ENCODE measurements at regions not wholly inside any gene's neighbourhood (a gene's known extent, or its start where the extent isn't known, plus 50 kb on each side); places are given as distances from the start of the nearest gene placed in this dataset.

- DNase-seq (ENCODE audit: low read depth) = no peak
- no peak overlapping the region for H3K4me3 ChIP-seq (ENCODE audit: low read depth, low read length)
- no peak for TF ChIP-seq CTCF (conservative IDR thresholded peaks at IDR 0.05; ENCODE audit: low read depth, low read length)
These were observed 107.7 kb upstream of the GPR139 start for GRCh38 chr16:20181416-20181815.

GRCh38 chr16:20178297-20178696, 104.6 kb upstream of the GPR139 start:
- no peak overlapping the region for H3K4me3 ChIP-seq (ENCODE audit: low read depth, low read length)
- TF ChIP-seq CTCF (conservative IDR thresholded peaks at IDR 0.05; ENCODE audit: low read depth, low read length) = no peak
- DNase-seq (ENCODE audit: low read depth) = no peak

- no peak overlapping the region for H3K4me3 ChIP-seq (ENCODE audit: low read depth, low read length)
- no peak for DNase-seq (ENCODE audit: low read depth)
- TF ChIP-seq CTCF (conservative IDR thresholded peaks at IDR 0.05; ENCODE audit: low read depth, low read length) = no peak
These were observed 101.7 kb upstream of the GPR139 start for GRCh38 chr16:20175358-20175757.

GRCh38 chr16:20167323-20167722, 93.6 kb upstream of the GPR139 start:
- TF ChIP-seq CTCF (conservative IDR thresholded peaks at IDR 0.05; ENCODE audit: low read depth, low read length) = no peak
- no peak for DNase-seq (ENCODE audit: low read depth)
- H3K4me3 ChIP-seq (ENCODE audit: low read depth, low read length) = no peak overlapping the region

- no peak overlapping the region for H3K4me3 ChIP-seq (ENCODE audit: low read depth, low read length)
- TF ChIP-seq CTCF (conservative IDR thresholded peaks at IDR 0.05; ENCODE audit: low read depth, low read length) = no peak
- DNase-seq (ENCODE audit: low read depth) = no peak
These were observed 93.0 kb upstream of the GPR139 start for GRCh38 chr16:20166531-20167235.

- no peak for TF ChIP-seq CTCF (conservative IDR thresholded peaks at IDR 0.05; ENCODE audit: low read depth, low read length)
- no peak overlapping the region for H3K4me3 ChIP-seq (ENCODE audit: low read depth, low read length)
- DNase-seq (ENCODE audit: low read depth) = no peak
These were observed 79.8 kb upstream of the GPR139 start for GRCh38 chr16:20153444-20153843.

- TF ChIP-seq CTCF (conservative IDR thresholded peaks at IDR 0.05; ENCODE audit: low read depth, low read length) = no peak
- H3K4me3 ChIP-seq (ENCODE audit: low read depth, low read length) = no peak overlapping the region
- DNase-seq (ENCODE audit: low read depth) = no peak
These were observed 73.4 kb upstream of the GPR139 start for GRCh38 chr16:20147091-20147490.

Measured in choroid plexus epithelial cell (primary cell).